Liver (tissue), 3 donors: ENCODE measurements at regions not wholly inside any gene's neighbourhood (a gene's known extent, or its start where the extent isn't known, plus 50 kb on each side); places are given as distances from the start of the nearest gene placed in this dataset.

Experiments used
- ATF3 ChIP-seq: IDR thresholded peaks from 2 replicates; pipeline ENCODE4 v1.6.1; 2016; ENCODE audit warnings: antibody characterized with exemption
- CTCF ChIP-seq: fragments of 150-350 bp; IDR thresholded peaks from 2 replicates; pipeline ENCODE4 v1.5.1; 2017; ENCODE audit warnings: improper control_type of control experiment, low read depth, low read length; ENCODE audit not compliant: missing input control
- EGR1 ChIP-seq, 2 donors: IDR thresholded peaks; 2 replicates each; pipeline ENCODE4 v1.6.1; 2016 to 2018; ENCODE audit warnings: antibody characterized with exemption in 2 of 2, low read depth in 2 of 2
- GABPA ChIP-seq, 2 donors: IDR thresholded peaks in 1 of 2; conservative IDR thresholded peaks in 1 of 2; 2 replicates each; pipeline ENCODE4 v1.6.1; 2016; ENCODE audit warnings: antibody characterized with exemption in 2 of 2, mild to moderate bottlenecking in 1 of 2, moderate library complexity in 1 of 2
- JUND ChIP-seq, 2 donors: IDR thresholded peaks; 2 replicates each; pipeline ENCODE4 v1.6.1; 2016; ENCODE audit warnings: antibody characterized with exemption in 2 of 2
- MAX ChIP-seq: IDR thresholded peaks from 2 replicates; pipeline ENCODE4 v1.6.1; 2016; ENCODE audit warnings: antibody characterized with exemption
- RAD21 ChIP-seq, 2 donors: IDR thresholded peaks; 2 replicates each; pipeline ENCODE4 v1.6.1; 2016; ENCODE audit warnings: antibody characterized with exemption in 2 of 2, mild to moderate bottlenecking in 2 of 2
- REST ChIP-seq: IDR thresholded peaks from 2 replicates; pipeline ENCODE4 v1.6.1; 2016; ENCODE audit warnings: antibody characterized with exemption, mild to moderate bottlenecking
- SP1 ChIP-seq: IDR thresholded peaks from 2 replicates; pipeline ENCODE4 v1.6.1; 2018; ENCODE audit warnings: antibody characterized with exemption, mild to moderate bottlenecking
- TAF1 ChIP-seq: conservative IDR thresholded peaks from 2 replicates; pipeline ENCODE4 v1.6.1; 2016; ENCODE audit warnings: antibody characterized with exemption, mild to moderate bottlenecking
- YY1 ChIP-seq: IDR thresholded peaks from 2 replicates; pipeline ENCODE4 v1.6.1; 2016; ENCODE audit warnings: antibody characterized with exemption, mild to moderate bottlenecking
- ZBTB33 ChIP-seq: IDR thresholded peaks from 2 replicates; pipeline ENCODE4 v1.6.1; 2016; ENCODE audit warnings: antibody characterized with exemption
- donor health status: healthy.
- donor health status: healthy.

GRCh38 chr6:114398481-114398880, 55.7 kb upstream of the HS3ST5 start:
- TF ChIP-seq CTCF (no peak), TAF1 (no peak), RAD21 (IDR thresholded peaks at IDR 0.05) (no peak), SP1 (no peak), ATF3 (no peak), ZBTB33 (no peak), JUND (IDR thresholded peaks at IDR 0.05) (no peak), REST (no peak), YY1 (no peak), EGR1 (IDR thresholded peaks at IDR 0.05; ENCODE audit: low read depth in 2 of 2) (no peak), GABPA (IDR thresholded peaks at IDR 0.05 in 1 of 2, conservative IDR thresholded peaks at IDR 0.05 in 1 of 2) (no peak), MAX (no peak)
